ENCODE measurements at regions not wholly inside any gene's neighbourhood (a gene's known extent, or its start where the extent isn't known, plus 50 kb on each side); places are given as distances from the start of the nearest gene placed in this dataset.

DNA sequence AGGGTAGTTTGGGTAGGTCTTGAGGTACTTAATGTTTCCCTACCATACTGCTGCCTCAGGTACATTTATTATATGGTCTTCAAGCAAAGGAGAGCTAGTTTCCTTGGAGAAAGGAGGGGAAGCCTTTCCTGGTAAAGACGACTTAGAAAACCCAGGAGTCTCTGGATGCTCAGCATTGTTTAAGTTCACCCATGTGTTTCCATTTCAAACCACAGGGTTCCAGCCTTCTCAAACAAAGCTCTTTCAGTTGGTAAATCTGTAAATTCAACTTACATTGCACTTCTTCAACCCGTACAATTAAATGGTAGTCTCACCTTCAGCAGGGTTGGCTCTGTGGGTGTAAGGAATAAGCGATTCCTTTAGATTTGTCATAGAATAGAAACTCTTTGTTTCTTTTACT, 111.9 kb upstream of the UNC5C start:
- Histone ChIP-seq H4K20me1 (ENCODE audit: insufficient read depth, low read length) (no peaks in the 10 kb centered on the region), H3K4me1 (ENCODE audit: control insufficient read depth in 1 of 2, insufficient read depth in 2 of 2, low read length in 2 of 2) (no peaks in the 10 kb centered on the region), H3K9ac (ENCODE audit: insufficient read depth, low read length, poor library complexity, severe bottlenecking) (no peak overlapping the region), H3K79me2 (ENCODE audit: insufficient read depth, low read length) (no peaks in the 10 kb centered on the region), H3K36me3 (replicated peaks in 1 of 2; ENCODE audit: control insufficient read depth in 1 of 2, insufficient read depth in 2 of 2, low read length in 2 of 2) (no peaks in the 10 kb centered on the region), H3K27me3 (ENCODE audit: control insufficient read depth in 2 of 2, insufficient read depth in 2 of 2, low read length in 2 of 2) (no peaks in the 10 kb centered on the region), H3K4me3 (replicated peaks in 1 of 3; ENCODE audit: low read depth in 2 of 3, low read length in 3 of 3) (no peak overlapping the region), H2AFZ (ENCODE audit: insufficient read depth, low read depth, low read length, poor library complexity, severe bottlenecking) (no peak overlapping the region), H3K4me2 (replicated peaks; ENCODE audit: extremely low read depth, low read length, poor library complexity, severe bottlenecking) (no peak overlapping the region), H3K9me3 (replicated peaks in 1 of 2; ENCODE audit: control insufficient read depth in 1 of 2, insufficient read depth in 1 of 2, low read length in 2 of 2) (peaks cover 7 to 9% of the 10 kb centered on the region in 2 donors), H3K27ac (ENCODE audit: low read depth in 1 of 2, low read length in 2 of 2) (no peak overlapping the region)
- Mint-ChIP-seq H3K27me3 (ENCODE audit: low read depth in 3 of 3) (no peaks in the 10 kb centered on the region), H3K4me1 (no peaks in the 10 kb centered on the region), H3K4me3 (no peak overlapping the region), H3K9me3 (peaks cover 9 to 20% (median 18%) of the 10 kb centered on the region in 7 donors), H3K36me3 (no peaks in the 10 kb centered on the region), H3K27ac (no peak overlapping the region)
- WGBS (ENCODE audit: insufficient coverage): no CpG with 5 or more reads among the region's 3 CpGs
- TF ChIP-seq, protein P1, sequence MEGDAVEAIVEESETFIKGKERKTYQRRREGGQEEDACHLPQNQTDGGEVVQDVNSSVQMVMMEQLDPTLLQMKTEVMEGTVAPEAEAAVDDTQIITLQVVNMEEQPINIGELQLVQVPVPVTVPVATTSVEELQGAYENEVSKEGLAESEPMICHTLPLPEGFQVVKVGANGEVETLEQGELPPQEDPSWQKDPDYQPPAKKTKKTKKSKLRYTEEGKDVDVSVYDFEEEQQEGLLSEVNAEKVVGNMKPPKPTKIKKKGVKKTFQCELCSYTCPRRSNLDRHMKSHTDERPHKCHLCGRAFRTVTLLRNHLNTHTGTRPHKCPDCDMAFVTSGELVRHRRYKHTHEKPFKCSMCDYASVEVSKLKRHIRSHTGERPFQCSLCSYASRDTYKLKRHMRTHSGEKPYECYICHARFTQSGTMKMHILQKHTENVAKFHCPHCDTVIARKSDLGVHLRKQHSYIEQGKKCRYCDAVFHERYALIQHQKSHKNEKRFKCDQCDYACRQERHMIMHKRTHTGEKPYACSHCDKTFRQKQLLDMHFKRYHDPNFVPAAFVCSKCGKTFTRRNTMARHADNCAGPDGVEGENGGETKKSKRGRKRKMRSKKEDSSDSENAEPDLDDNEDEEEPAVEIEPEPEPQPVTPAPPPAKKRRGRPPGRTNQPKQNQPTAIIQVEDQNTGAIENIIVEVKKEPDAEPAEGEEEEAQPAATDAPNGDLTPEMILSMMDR (IDR thresholded peaks at IDR 0.05): no peak
- no peak for DNase-seq
- intact Hi-C loops (cut with micrococcal nuclease): no loop called here

DNA sequence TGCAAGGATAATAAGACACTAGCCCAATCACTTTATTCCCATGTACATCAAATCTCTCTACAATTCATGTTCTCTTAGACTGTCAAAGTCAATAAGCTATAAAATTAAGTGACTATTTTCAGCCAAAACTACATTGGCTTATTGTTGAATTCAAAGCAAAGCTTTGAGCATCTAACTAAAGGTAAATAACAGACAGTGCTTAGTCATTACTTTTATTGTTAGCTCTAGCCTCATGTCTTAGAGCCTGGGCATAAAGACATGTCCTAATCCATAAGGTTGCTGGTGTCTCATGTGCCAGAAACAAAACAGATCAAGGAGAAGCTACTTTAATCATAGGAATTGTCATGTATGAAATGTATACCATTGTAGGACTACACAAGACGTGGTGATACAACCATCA, 103.1 kb upstream of the UNC5C start:
- H3K9ac ChIP-seq (ENCODE audit: insufficient read depth, low read length, poor library complexity, severe bottlenecking): no peak overlapping the region
- H3K9me3 ChIP-seq (replicated peaks in 1 of 2; ENCODE audit: control insufficient read depth in 1 of 2, insufficient read depth in 1 of 2, low read length in 2 of 2): peaks cover 4 to 12% of the 10 kb centered on the region in 2 donors
- no peak for DNase-seq
- Mint-ChIP-seq H3K27ac (no peak overlapping the region), H3K27me3 (ENCODE audit: low read depth in 3 of 3) (no peaks in the 10 kb centered on the region), H3K36me3 (no peaks in the 10 kb centered on the region), H3K4me1 (no peaks in the 10 kb centered on the region), H3K9me3 (peaks cover 5 to 15% (median 10%) of the 10 kb centered on the region in 7 donors), H3K4me3 (no peak overlapping the region)
- no peak overlapping the region for H3K4me3 ChIP-seq (replicated peaks in 1 of 3; ENCODE audit: low read depth in 2 of 3, low read length in 3 of 3)
- H3K27ac ChIP-seq (ENCODE audit: low read depth in 1 of 2, low read length in 2 of 2): no peak overlapping the region
- no peaks in the 10 kb centered on the region for H3K4me1 ChIP-seq (ENCODE audit: control insufficient read depth in 1 of 2, insufficient read depth in 2 of 2, low read length in 2 of 2)
- no peaks in the 10 kb centered on the region for H4K20me1 ChIP-seq (ENCODE audit: insufficient read depth, low read length)
- no peak overlapping the region for H2AFZ ChIP-seq (ENCODE audit: insufficient read depth, low read depth, low read length, poor library complexity, severe bottlenecking)
- no peak overlapping the region for H3K4me2 ChIP-seq (replicated peaks; ENCODE audit: extremely low read depth, low read length, poor library complexity, severe bottlenecking)
- intact Hi-C loops (cut with micrococcal nuclease): no loop called here
- no peaks in the 10 kb centered on the region for H3K27me3 ChIP-seq (ENCODE audit: control insufficient read depth in 2 of 2, insufficient read depth in 2 of 2, low read length in 2 of 2)
- no peaks in the 10 kb centered on the region for H3K79me2 ChIP-seq (ENCODE audit: insufficient read depth, low read length)
- WGBS (ENCODE audit: insufficient coverage): no CpG with 5 or more reads among the region's 1 CpG
- TF ChIP-seq, protein P1 (IDR thresholded peaks at IDR 0.05): no peak
- H3K36me3 ChIP-seq (replicated peaks in 1 of 2; ENCODE audit: control insufficient read depth in 1 of 2, insufficient read depth in 2 of 2, low read length in 2 of 2): no peaks in the 10 kb centered on the region
